H9 (cell line): ENCODE measurements at regions not wholly inside any gene's neighbourhood (a gene's known extent, or its start where the extent isn't known, plus 50 kb on each side); places are given as distances from the start of the nearest gene placed in this dataset.

Experiments
- DNase-seq: peaks from one replicate; pipeline ENCODE4 v3.0.0-alpha.2; 2017
- H2AFZ ChIP-seq: one replicate; pipeline ENCODE4 v1.6.1; 2013; ENCODE audit warnings: mild to moderate bottlenecking, low read length, control low read depth, moderate library complexity
- H2AK5ac ChIP-seq: 2 replicates; pipeline ENCODE4 v1.6.1; 2013; ENCODE audit warnings: low read length, control low read depth, mixed read lengths; ENCODE audit not compliant: insufficient read length
- H2BK120ac ChIP-seq: one replicate; pipeline ENCODE4 v1.6.1; 2013; ENCODE audit warnings: low read depth, mild to moderate bottlenecking, low read length, control low read depth, inconsistent platforms; ENCODE audit not compliant: poor library complexity, severe bottlenecking
- H2BK12ac ChIP-seq: 2 replicates; pipeline ENCODE4 v1.6.1; 2013; ENCODE audit warnings: low read length, control low read depth, mixed read lengths, low read depth; ENCODE audit not compliant: insufficient read length
- H2BK15ac ChIP-seq: 2 replicates; pipeline ENCODE4 v1.6.1; 2013; ENCODE audit warnings: low read depth, low read length, control low read depth
- H2BK20ac ChIP-seq: one replicate; pipeline ENCODE4 v1.6.1; 2013; ENCODE audit warnings: low read depth, mild to moderate bottlenecking, low read length, control low read depth, inconsistent platforms; ENCODE audit not compliant: poor library complexity, severe bottlenecking
- H2BK5ac ChIP-seq: 2 replicates; pipeline ENCODE4 v1.6.1; 2013; ENCODE audit warnings: low read length, control low read depth, mixed read lengths; ENCODE audit not compliant: insufficient read length
- H3K14ac ChIP-seq: 2 replicates; pipeline ENCODE4 v1.6.1; 2013; ENCODE audit warnings: low read length, control low read depth; ENCODE audit not compliant: insufficient read depth
- H3K18ac ChIP-seq: 2 replicates; pipeline ENCODE4 v1.6.1; 2013; ENCODE audit warnings: low read depth, mild to moderate bottlenecking, mixed read lengths, low read length, control low read depth; ENCODE audit not compliant: insufficient read length
- H3K23ac ChIP-seq: 2 replicates; pipeline ENCODE4 v1.6.1; 2013; ENCODE audit warnings: low read length, control low read depth, mixed read lengths, low read depth; ENCODE audit not compliant: insufficient read length
- H3K23me2 ChIP-seq: 2 replicates; pipeline ENCODE4 v1.6.1; 2013; ENCODE audit warnings: low read depth, mild to moderate bottlenecking, mixed read lengths, low read length, control low read depth; ENCODE audit not compliant: insufficient read length, poor library complexity, severe bottlenecking
- H3K27ac ChIP-seq: 2 replicates; pipeline ENCODE4 v1.5.1; 2013; ENCODE audit warnings: low read length, control low read depth, mixed read lengths, low read depth; ENCODE audit not compliant: insufficient read length
- H3K27me3 ChIP-seq: 2 replicates; pipeline ENCODE4 v1.6.1; 2013; ENCODE audit warnings: low read length, control low read depth, inconsistent platforms; ENCODE audit not compliant: insufficient read depth
- H3K4ac ChIP-seq: 2 replicates; pipeline ENCODE4 v1.6.1; 2013; ENCODE audit warnings: low read depth, mild to moderate bottlenecking, control low read depth, inconsistent platforms, low read length, moderate library complexity
- H3K4me1 ChIP-seq: 2 replicates; pipeline ENCODE4 v1.6.1; 2013; ENCODE audit warnings: low read length, control low read depth, inconsistent platforms; ENCODE audit not compliant: insufficient read depth
- H3K4me2 ChIP-seq: 2 replicates; pipeline ENCODE4 v1.6.1; 2013; ENCODE audit warnings: low read length, control low read depth, mixed read lengths; ENCODE audit not compliant: insufficient read length, insufficient read depth
- H3K56ac ChIP-seq: 2 replicates; pipeline ENCODE4 v1.6.1; 2013; ENCODE audit warnings: low read depth, mild to moderate bottlenecking, mixed read lengths, low read length, control low read depth; ENCODE audit not compliant: insufficient read length
- H3K79me1 ChIP-seq: 2 replicates; pipeline ENCODE4 v1.6.1; 2013; ENCODE audit warnings: low read depth, mild to moderate bottlenecking, moderate library complexity, low read length, control low read depth, inconsistent platforms; ENCODE audit not compliant: insufficient read depth, poor library complexity, severe bottlenecking
- H3K79me2 ChIP-seq: 2 replicates; pipeline ENCODE4 v1.6.1; 2013; ENCODE audit warnings: low read length, control low read depth, inconsistent platforms; ENCODE audit not compliant: insufficient read depth
- H3K9ac ChIP-seq: 2 replicates; pipeline ENCODE4 v1.6.1; 2013; ENCODE audit warnings: low read length, control low read depth, mixed read lengths; ENCODE audit not compliant: insufficient read length; ENCODE audit errors: extremely low read depth
- H3K9me3 ChIP-seq: one replicate; pipeline ENCODE4 v1.6.1; 2013; ENCODE audit warnings: low read depth, low read length, inconsistent platforms; ENCODE audit not compliant: control insufficient read depth
- H3T11ph ChIP-seq: one replicate; pipeline ENCODE4 v1.6.1; 2013; ENCODE audit warnings: mild to moderate bottlenecking, low read length, control low read depth, inconsistent platforms
- H4K20me1 ChIP-seq: one replicate; pipeline ENCODE4 v1.6.1; 2013; ENCODE audit not compliant: control insufficient read depth, insufficient read length, insufficient read depth
- H4K5ac ChIP-seq: 2 replicates; pipeline ENCODE4 v1.6.1; 2013; ENCODE audit warnings: low read depth, mild to moderate bottlenecking, mixed read lengths, low read length, control low read depth; ENCODE audit not compliant: insufficient read length
- H4K8ac ChIP-seq: replicated peaks from 2 replicates; pipeline ENCODE4 v1.6.1; 2013; ENCODE audit warnings: low read length, control low read depth, mixed read lengths, low read depth; ENCODE audit not compliant: insufficient read length
- H4K91ac ChIP-seq: 2 replicates; pipeline ENCODE4 v1.6.1; 2013; ENCODE audit warnings: low read depth, mild to moderate bottlenecking, moderate library complexity, mixed read lengths, low read length, control low read depth; ENCODE audit not compliant: insufficient read length
- H3K27ac Mint-ChIP-seq, 3 experiments: 2 replicates in 2 of 3; 3 replicates in 1 of 3; pipeline ENCODE4 v1.8.0; 2020 to 2021; ENCODE audit warnings: mixed read lengths in 3 of 3, mild to moderate bottlenecking in 1 of 3, moderate library complexity in 1 of 3
- H3K27me3 Mint-ChIP-seq: 2 replicates; pipeline ENCODE4 v1.8.0; 2021; ENCODE audit warnings: low read depth, mild to moderate bottlenecking, moderate library complexity, mixed read lengths
- H3K36me3 Mint-ChIP-seq, 3 experiments: 2 replicates in 2 of 3; 3 replicates in 1 of 3; pipeline ENCODE4 v1.8.0; 2020 to 2021; ENCODE audit warnings: low read depth in 3 of 3, mixed read lengths in 3 of 3; ENCODE audit not compliant: insufficient read depth in 1 of 3
- H3K4me1 Mint-ChIP-seq, 2 experiments: 2 replicates each; pipeline ENCODE4 v1.8.0; 2020; ENCODE audit warnings: mixed read lengths in 2 of 2
- H3K4me3 Mint-ChIP-seq, 2 experiments: 2 replicates in 1 of 2; 3 replicates in 1 of 2; pipeline ENCODE4 v1.8.0; 2020 to 2021; ENCODE audit warnings: mild to moderate bottlenecking in 2 of 2, mixed read lengths in 2 of 2, moderate library complexity in 1 of 2
- H3K9me3 Mint-ChIP-seq, 2 experiments: 2 replicates in 1 of 2; 3 replicates in 1 of 2; pipeline ENCODE4 v1.8.0; 2020; ENCODE audit warnings: mild to moderate bottlenecking in 2 of 2, mixed read lengths in 2 of 2, moderate library complexity in 1 of 2
- WGBS: extraction: QIAGEN DNeasy Blood & Tissue Kit; methylation state at CpG from one replicate; pipeline ENCODE4 v1.1.7; 2013; ENCODE audit warnings: missing lambda C conversion rate, low lambda C conversion rate, mixed read lengths; ENCODE audit not compliant: insufficient read length; ENCODE audit errors: extremely low coverage; 5-methylcytosine and 5-hydroxymethylcytosine counted together
- TF ChIP-seq, protein P1 (sequence below): fragments of 200-600 bp; sonication (generic); conservative IDR thresholded peaks from 3 replicates; pipeline ENCODE4 v1.8.0; 2021; ENCODE audit warnings: antibody characterized with exemption, mild to moderate bottlenecking

DNA sequence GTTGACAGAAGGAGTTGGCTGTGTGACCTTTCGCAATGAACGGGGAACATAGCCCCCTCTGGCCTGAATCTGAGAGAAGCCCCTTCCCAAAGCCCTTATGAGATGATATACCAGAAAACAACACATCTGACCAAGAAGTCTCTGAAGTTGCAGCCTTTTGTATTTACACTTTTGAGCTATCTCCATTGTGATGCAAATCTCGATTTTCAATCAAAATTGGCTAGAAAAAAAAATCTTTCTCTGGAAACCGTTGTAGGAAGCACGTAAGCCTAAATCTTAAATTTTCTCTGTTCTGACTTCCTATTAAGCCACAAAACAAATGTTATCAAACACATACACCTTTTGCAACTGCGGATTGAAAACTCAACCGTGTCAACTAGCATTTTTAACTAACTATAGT, 71.4 kb upstream of the OLIG2 start:
- Mint-ChIP-seq H3K4me3 (no peak overlapping the region; a peak in 1 of 5 replicates), H3K27me3 (peaks cover 2% of the 10 kb centered on the region), H3K9me3 (no peaks in the 10 kb centered on the region), H3K27ac (no peak overlapping the region), H3K4me1 (peaks cover 74 to 81% of the 10 kb centered on the region in 2 experiments), H3K36me3 (no peaks in the 10 kb centered on the region)
- Histone ChIP-seq H2BK12ac (no peak overlapping the region), H2BK15ac (no peak overlapping the region), H3K18ac (no peak overlapping the region), H2BK5ac (no peak overlapping the region), H4K8ac (no peak overlapping the region), H3K56ac (no peak overlapping the region), H3T11ph (no peak overlapping the region), H3K4me1 (peaks cover 5% of the 10 kb centered on the region), H3K79me1 (no peaks in the 10 kb centered on the region), H3K23ac (no peak overlapping the region), H3K9ac (no peak overlapping the region), H2AK5ac (no peak overlapping the region), H3K27me3 (no peaks in the 10 kb centered on the region), H4K5ac (no peak overlapping the region), H4K20me1 (peaks cover 3% of the 10 kb centered on the region), H2BK20ac (no peak overlapping the region), H3K79me2 (no peaks in the 10 kb centered on the region), H3K9me3 (no peaks in the 10 kb centered on the region), H3K27ac (no peak overlapping the region), H4K91ac (no peak overlapping the region), H3K4ac (no peak overlapping the region), H3K23me2 (no peaks in the 10 kb centered on the region), H3K14ac (no peak overlapping the region), H2AFZ (no peak overlapping the region), H2BK120ac (no peak overlapping the region), H3K4me2 (no peak overlapping the region)
- no CpG with 5 or more reads among the region's 7 CpGs for WGBS
- no peak for DNase-seq
- TF ChIP-seq, protein P1, sequence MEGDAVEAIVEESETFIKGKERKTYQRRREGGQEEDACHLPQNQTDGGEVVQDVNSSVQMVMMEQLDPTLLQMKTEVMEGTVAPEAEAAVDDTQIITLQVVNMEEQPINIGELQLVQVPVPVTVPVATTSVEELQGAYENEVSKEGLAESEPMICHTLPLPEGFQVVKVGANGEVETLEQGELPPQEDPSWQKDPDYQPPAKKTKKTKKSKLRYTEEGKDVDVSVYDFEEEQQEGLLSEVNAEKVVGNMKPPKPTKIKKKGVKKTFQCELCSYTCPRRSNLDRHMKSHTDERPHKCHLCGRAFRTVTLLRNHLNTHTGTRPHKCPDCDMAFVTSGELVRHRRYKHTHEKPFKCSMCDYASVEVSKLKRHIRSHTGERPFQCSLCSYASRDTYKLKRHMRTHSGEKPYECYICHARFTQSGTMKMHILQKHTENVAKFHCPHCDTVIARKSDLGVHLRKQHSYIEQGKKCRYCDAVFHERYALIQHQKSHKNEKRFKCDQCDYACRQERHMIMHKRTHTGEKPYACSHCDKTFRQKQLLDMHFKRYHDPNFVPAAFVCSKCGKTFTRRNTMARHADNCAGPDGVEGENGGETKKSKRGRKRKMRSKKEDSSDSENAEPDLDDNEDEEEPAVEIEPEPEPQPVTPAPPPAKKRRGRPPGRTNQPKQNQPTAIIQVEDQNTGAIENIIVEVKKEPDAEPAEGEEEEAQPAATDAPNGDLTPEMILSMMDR: no peak
